HFFc6 (cell line): ENCODE measurements at regions not wholly inside any gene's neighbourhood (a gene's known extent, or its start where the extent isn't known, plus 50 kb on each side); places are given as distances from the start of the nearest gene placed in this dataset.

ENCODE experiments used
- DNase-seq: peaks from one replicate; pipeline ENCODE4 v3.0.0-alpha.2; 2018
- H3K27ac Mint-ChIP-seq: 2 replicates; pipeline ENCODE4 v1.8.0; 2020; ENCODE audit warnings: mild to moderate bottlenecking, mixed read lengths
- H3K27me3 Mint-ChIP-seq: 2 replicates; pipeline ENCODE4 v1.8.0; 2021; ENCODE audit warnings: mild to moderate bottlenecking, moderate library complexity, mixed read lengths; ENCODE audit not compliant: insufficient read depth
- H3K36me3 Mint-ChIP-seq: 2 replicates; pipeline ENCODE4 v1.8.0; 2021; ENCODE audit warnings: low read depth, mixed read lengths
- H3K4me1 Mint-ChIP-seq: 2 replicates; pipeline ENCODE4 v1.8.0; 2020; ENCODE audit warnings: low read depth, mixed read lengths
- H3K4me3 Mint-ChIP-seq: 2 replicates; pipeline ENCODE4 v1.8.0; 2020; ENCODE audit warnings: mild to moderate bottlenecking, moderate library complexity, mixed read lengths
- H3K9me3 Mint-ChIP-seq: 2 replicates; pipeline ENCODE4 v1.8.0; 2020; ENCODE audit warnings: mild to moderate bottlenecking, mixed read lengths
- TF ChIP-seq, protein P1 (sequence below): fragments of 200-600 bp; sonication (generic); IDR thresholded peaks from 2 replicates; pipeline ENCODE4 v1.5.0; 2021; ENCODE audit warnings: antibody characterized with exemption, mild to moderate bottlenecking

DNA sequence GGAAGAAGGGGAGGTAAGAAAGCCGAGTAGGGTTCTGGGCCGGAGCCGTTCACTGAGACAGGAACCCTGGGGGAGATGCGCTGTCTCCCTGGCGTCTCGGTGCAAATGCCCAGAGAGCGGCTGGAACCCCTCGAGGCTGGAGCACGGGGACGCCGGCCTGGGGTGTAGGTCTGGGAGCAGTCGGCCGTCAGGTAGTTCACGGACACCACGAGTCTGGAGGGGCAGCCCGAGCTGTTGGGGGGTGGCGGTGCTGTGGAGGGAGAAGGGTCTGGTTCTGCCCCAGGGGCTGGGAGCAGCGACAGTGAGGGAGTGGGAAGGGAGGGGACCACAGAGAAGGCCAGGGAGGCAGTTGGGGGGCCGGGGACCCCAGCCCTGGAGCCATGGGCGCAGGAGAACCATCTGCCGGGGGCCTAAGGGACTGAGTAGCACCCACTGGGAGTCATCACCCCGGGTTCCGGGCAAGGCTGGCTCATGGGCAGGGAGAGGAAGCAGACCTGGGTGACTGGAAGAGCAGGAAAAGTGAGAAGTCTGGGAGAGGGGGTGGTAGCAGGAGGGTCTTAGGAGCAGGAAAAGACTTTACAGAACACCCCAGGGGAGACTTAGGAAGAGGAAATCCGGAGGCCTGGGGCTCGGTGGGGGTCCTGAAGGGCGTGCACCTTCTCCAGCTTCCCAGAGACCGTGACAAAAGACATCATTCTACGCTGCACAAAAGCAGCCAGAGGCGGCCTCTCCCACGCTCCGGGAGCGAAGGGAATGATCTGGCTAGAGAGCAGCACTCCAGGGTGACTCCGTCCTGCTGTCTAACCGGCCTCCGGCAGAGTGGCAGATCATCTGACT is 173.1 kb upstream of the SOX1 start:
- H3K27ac Mint-ChIP-seq, result no peak overlapping the region
- H3K36me3 Mint-ChIP-seq, result peaks cover 6% of the 10 kb centered on the region; the same call in 1 of the 2 replicates
- H3K4me1 Mint-ChIP-seq, result no peaks in the 10 kb centered on the region
- DNase-seq, result no peak
- peaks cover 1% of the 10 kb centered on the region; the same call in 1 of the 2 replicates for H3K27me3 Mint-ChIP-seq
- peaks cover 52% of the 10 kb centered on the region for H3K9me3 Mint-ChIP-seq
- H3K4me3 Mint-ChIP-seq, result no peak overlapping the region
- TF ChIP-seq, protein P1, sequence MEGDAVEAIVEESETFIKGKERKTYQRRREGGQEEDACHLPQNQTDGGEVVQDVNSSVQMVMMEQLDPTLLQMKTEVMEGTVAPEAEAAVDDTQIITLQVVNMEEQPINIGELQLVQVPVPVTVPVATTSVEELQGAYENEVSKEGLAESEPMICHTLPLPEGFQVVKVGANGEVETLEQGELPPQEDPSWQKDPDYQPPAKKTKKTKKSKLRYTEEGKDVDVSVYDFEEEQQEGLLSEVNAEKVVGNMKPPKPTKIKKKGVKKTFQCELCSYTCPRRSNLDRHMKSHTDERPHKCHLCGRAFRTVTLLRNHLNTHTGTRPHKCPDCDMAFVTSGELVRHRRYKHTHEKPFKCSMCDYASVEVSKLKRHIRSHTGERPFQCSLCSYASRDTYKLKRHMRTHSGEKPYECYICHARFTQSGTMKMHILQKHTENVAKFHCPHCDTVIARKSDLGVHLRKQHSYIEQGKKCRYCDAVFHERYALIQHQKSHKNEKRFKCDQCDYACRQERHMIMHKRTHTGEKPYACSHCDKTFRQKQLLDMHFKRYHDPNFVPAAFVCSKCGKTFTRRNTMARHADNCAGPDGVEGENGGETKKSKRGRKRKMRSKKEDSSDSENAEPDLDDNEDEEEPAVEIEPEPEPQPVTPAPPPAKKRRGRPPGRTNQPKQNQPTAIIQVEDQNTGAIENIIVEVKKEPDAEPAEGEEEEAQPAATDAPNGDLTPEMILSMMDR, result no peak

DNA sequence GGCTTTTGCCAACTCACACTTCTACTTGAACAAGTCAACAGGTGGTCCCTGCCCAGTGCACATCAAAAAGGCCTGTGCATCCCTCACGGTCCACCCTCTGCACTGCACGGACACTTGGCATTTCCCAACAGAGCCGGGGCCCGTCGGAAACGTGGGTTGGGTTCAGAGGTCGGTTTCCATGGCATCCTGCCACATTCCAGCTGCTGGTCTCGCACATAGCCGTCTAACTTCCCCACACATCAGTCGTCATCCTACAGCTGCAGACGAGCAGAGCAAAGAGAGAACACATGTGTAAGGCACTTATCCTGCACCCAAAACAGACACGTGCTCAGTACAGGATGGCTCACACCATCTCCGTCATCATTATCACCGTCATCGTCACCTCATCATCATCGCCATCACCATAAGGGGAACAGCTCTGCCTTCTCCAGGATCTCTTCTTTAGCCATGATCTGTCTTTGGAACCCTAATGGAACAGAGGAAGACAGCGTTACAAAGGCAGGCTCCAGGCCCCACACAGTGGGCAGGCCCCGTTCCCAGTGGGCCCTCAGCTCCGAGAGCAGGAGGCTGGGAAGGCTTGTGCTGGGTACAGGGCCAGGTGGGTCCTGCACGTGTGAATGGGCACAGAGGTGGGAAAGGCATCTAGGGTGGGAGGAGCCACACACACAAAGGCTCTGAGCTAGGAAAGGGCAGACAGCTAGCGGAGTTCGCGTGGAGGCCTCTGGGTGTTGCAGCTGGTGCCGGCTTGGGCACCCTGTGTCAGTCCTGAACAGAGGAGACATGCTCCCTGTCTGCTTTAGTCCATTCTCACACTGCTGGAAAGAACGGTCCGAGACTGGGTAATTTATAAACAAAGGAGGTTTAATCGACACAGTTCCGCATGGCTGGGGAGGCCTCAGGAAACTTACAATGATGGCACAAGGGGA is 170.8 kb upstream of the SOX1 start:
- DNase-seq, result no peak
- Mint-ChIP-seq H3K27ac (no peak overlapping the region), H3K4me1 (no peaks in the 10 kb centered on the region), H3K4me3 (no peak overlapping the region), H3K36me3 (peaks cover 6% of the 10 kb centered on the region; the same call in 1 of the 2 replicates), H3K9me3 (peaks cover 64% of the 10 kb centered on the region), H3K27me3 (no peaks in the 10 kb centered on the region)
- TF ChIP-seq, protein P1, result no peak

DNA sequence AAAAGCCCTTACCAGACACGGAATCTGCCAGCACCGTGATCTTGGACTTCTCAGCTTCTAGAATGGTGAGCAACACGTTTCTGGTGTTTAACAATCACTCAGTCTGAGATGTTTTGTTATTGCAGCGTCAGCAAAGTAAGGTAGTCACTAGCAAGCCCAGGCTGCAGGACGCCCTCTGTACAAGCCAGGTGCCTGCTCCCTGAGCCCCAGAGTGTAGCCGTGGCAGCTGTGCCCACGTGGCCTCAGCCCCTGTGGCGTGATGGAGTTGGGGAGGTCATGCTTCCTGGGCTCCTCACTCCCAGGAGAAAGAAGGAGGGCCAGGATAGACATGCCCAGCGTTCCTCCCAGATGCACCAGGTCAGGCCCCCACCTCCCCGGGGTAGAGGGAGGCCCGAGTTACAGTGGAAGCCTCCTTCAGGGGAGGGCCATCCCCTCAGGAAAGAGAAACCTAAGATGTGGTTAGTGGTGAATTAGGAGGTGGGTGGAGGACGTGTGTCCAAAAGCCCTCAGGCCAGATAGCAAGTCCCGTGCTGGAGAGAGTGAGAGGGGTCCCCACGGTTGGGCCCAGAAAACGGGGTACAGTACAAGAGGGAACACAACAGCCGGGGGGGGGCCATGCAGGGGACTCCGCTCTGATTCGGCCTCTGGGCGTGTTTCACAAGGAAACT is 169.6 kb upstream of the SOX1 start:
- Mint-ChIP-seq H3K9me3 (peaks cover 65% of the 10 kb centered on the region), H3K27me3 (no peaks in the 10 kb centered on the region), H3K36me3 (peaks cover 6% of the 10 kb centered on the region; the same call in 1 of the 2 replicates), H3K4me3 (no peak overlapping the region), H3K4me1 (no peaks in the 10 kb centered on the region), H3K27ac (no peak overlapping the region)
- TF ChIP-seq, protein P1, result no peak
- DNase-seq, result no peak

DNA sequence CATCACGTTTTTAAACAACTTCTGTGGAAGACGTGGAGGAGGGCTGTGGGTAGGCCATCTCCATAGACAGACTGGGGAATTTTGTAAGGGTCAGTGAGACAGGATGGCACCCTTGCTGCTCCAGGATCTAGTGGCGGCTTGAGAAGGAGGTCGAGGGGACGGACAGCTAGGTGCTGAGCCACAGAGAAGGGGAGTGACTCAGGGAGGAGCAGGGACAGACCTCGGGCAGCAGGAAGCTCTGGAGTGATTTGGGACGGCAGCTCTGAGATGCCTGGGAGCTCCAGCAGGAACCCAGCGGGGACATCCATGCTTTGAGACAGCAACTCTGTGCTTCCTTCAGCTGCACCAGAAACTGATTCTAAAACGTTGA is 169.1 kb upstream of the SOX1 start:
- Mint-ChIP-seq H3K9me3 (peaks cover 63% of the 10 kb centered on the region), H3K27me3 (no peaks in the 10 kb centered on the region), H3K4me1 (no peaks in the 10 kb centered on the region), H3K27ac (no peak overlapping the region), H3K4me3 (no peak overlapping the region), H3K36me3 (peaks cover 6% of the 10 kb centered on the region; the same call in 1 of the 2 replicates)
- DNase-seq, result no peak
- TF ChIP-seq, protein P1, result no peak

DNA sequence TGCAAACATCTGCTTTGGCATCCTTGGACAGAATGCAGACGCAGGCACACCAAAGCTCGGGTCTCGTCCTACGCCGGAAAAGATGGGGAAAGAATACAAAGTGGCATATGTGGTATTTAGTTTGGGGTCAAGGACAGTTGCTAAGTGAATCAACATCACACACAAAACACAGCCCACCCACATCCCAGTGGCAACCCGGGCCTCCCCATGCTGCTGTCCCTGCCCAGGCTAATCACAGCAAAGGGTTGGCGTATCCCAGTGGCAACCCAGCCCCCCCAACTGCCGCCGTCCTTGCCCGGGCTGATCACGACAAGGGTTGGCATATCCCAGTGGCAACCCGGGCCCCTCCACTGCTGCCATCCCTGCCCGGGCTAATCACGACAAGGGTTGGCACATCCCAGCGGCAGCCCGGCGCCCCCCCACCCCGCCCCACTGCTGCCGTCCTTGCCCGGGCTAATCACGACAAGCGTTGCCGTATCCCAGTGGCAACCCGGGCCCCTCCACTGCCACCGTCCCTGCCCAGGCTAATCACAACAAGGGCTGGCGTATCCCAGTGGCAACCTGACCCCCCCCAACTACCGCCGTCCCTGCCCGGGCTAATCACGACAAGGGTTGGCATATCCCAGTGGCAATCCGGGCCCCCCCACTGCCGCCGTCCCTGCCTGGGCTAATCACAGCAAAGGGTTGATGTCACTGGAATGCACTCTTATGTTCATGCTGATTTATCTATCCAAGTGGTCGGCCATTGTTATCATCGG is 167.8 kb upstream of the SOX1 start:
- no peak for DNase-seq
- H3K27ac Mint-ChIP-seq, result no peak overlapping the region
- TF ChIP-seq, protein P1, result no peak
- peaks cover 72% of the 10 kb centered on the region for H3K9me3 Mint-ChIP-seq
- no peaks in the 10 kb centered on the region for H3K4me1 Mint-ChIP-seq
- H3K4me3 Mint-ChIP-seq, result no peak overlapping the region
- no peaks in the 10 kb centered on the region for H3K27me3 Mint-ChIP-seq
- H3K36me3 Mint-ChIP-seq, result peaks cover 6% of the 10 kb centered on the region; the same call in 1 of the 2 replicates
